ENCODE measurements at regions not wholly inside any gene's neighbourhood (a gene's known extent, or its start where the extent isn't known, plus 50 kb on each side); places are given as distances from the start of the nearest gene placed in this dataset.

DNA sequence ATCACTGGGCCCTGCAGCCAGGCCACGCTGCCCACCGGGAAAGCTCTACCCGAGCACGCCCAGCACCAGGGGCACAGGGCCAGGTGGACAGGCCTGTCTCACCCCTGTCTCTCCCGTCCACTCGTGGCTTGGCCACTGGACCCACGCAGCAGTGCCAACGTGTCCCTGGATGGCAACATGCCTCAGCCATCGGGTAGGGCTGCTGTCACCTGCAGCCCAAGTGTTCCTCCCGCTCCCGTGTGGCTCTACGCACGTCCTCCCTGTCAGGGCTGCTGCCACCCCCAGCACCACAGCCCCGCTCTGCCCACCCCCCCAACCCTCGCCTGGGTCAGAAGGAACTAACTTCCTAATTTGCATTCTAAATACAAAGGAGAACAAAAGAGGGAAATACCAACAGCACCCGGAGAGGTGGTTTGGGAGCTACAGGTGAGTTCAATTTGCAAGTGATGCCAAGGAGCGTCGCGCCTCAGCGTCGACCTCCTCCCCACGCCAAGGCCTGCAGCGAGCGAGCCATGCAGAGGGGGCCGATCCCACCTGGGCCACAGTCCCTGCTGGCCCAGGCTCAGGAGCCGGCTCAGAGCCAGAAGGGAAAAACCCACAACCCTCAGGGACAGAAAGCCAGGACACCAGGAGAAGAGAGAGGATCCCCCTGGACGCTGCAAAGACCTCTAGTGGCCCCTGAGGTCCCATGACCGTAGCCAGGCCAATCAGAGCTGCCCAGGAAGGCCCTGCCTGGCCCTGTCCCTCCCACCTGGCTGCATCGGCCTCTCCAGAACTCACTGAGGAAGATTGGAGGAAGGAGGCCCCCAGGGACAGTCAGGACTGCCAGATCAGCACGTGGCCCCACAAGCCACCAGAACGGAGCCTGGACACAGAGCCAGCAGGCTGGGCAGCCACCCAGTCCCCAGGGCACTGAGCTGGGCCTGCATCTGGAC lies 128.4 kb upstream of the SPACA7 start:
- no peak for FAIRE-seq

DNA sequence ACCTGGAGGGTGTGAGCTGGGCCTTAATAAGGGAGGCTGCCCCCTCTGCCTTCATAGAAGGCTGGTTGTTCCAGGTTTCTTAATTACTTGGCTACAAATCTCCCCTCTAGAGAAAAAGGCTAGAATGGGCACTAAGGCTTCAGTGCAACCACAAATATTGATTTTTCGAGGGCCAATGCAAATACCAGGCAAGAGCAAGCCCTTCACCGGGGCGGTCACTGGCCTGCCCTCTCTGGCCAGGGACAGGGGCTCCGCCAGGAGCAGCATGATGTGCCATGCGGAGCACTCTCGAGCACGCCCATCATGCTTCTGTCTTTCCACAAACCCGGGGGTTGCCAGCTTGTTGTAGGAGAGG lies 127.8 kb upstream of the SPACA7 start:
- FAIRE-seq, result no peak

DNA sequence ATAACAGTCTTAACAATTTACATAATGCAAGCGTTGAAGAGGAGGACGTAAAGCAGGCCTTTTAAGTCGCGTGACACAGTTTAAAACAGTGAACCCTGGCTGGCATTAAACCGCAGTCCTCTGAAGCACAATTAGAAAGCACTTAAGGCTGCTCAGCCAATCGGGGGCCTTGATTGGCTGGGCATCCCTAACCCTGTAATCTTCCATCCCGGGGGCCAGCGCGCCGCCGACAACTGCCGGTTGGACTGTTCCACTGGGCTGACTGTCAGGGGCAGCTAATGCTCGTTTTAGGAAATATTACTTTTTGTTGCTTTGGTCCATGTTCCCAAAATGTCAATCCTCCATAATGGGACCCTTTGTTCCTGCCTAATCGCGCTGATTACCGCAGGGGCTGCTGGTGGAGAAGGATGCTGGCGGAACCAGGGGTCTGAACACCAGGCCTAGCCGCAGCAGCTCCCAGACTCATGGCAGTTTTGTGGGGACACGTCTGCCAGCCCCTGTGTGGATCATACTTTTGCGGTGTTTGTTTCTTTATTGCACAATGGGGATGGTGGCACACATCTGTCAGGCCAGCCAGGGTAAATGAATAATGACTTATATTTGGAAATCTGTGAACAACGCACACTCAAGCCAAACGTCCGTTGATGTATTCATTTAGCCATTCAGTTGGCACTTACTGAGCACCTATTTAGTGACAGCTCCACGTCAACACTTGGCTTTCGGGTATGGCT lies 127.1 kb upstream of the SPACA7 start:
- no peak for FAIRE-seq

DNA sequence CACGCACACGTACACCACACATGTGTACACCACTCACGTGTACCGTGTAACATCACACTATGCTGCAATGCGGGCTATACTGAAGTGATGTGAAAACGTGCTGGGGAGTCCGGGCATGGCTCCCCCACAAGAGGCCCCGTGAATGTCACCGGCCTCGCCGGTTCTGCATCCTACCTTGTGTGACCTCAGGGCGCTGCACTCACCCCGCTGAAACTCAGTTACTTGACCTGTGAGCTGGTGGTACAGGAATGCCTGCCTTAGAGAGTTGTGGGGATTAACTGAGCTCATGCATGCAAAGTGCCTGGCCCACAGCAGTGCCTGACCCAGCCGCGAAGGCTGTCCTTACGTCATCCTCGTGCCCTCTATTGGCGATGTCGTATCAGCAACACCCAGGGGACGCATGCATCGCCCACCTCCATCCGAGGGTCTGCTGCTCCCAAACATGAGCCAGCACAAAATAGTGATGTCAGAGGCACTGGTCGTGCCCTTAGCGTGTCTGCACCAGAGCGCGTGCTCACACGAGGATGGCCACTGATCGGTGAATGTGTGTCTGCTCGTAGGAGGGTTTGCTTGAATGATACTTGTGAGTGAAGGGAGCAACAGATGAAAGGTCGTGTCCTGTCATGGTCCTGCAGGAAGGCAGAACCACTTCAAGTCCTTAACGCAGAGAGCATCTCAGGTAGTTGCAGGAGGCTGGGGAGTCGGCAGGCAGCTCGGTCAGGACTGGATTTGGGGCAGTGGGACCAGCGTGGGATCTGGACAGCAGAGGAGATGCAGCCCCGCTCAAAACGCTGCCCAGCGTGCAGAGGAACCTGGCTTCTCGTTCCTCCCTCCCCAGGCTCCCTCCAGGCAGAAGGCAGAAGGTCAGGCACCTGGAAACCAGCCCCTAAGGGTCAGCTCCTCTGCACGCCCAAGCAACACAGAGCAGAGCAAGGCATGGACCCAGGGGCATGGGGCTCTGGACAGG lies 126.2 kb upstream of the SPACA7 start:
- no peak for FAIRE-seq

DNA sequence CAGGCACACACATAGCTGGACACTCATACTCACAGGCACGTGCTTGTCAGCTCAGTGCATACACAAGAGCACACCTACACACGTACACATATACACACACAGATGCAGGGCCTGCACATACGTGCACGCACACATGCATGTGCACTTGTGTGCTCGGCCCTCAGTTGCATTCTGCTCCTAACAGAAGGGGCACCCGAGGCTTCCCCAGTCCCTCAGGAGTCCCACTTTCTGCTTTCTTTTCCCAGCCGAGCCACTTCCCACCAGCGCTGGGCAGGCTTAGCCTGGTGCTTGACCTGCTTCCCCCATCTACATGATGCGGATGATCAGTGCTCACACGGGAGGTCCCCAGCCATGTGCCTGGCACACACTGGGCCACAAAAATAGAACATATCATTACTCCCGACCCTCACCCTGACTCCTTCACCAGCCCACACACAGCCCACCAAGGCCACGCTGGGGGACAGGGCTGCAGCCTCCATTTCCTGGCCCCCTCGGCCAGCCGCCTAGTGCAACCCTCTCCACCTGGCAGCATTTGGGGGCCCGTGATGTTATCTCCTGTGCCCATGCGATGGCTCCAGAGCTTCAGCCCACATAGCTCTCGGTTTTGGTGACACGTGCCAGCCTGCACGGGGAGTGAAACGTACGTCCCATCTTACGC lies 125.2 kb upstream of the SPACA7 start:
- FAIRE-seq, result no peak

DNA sequence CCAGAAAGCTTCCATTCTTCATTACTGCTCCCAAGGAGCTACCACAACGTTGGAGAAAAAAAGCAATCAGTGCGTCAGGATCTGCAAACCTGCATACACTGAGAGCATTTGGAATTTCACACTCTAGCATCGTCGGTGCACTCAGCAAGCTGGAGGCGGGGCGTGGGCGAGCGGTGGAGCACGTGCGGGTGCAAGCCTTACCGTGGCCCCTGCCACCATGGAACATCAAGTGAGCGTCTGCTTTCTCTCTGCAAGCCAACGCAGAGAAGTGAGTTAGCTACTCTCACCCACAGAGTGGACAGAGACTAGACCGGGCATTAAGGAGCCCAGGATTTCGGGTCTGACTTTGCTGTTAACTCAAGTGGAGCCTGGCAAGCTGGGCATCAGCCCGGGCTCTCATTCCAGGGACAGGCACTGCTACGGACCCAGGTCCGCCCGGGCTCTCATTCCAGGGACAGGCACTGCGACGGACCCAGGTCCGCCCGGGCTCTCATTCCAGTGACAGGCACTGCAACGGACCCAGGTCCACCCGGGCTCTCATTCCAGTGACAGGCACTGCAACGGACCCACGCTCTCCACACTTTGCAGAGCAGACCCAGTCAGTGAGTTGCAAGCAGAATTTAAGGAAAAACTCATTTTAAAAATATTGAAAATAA lies 124.1 kb upstream of the SPACA7 start:
- FAIRE-seq, result no peak

DNA sequence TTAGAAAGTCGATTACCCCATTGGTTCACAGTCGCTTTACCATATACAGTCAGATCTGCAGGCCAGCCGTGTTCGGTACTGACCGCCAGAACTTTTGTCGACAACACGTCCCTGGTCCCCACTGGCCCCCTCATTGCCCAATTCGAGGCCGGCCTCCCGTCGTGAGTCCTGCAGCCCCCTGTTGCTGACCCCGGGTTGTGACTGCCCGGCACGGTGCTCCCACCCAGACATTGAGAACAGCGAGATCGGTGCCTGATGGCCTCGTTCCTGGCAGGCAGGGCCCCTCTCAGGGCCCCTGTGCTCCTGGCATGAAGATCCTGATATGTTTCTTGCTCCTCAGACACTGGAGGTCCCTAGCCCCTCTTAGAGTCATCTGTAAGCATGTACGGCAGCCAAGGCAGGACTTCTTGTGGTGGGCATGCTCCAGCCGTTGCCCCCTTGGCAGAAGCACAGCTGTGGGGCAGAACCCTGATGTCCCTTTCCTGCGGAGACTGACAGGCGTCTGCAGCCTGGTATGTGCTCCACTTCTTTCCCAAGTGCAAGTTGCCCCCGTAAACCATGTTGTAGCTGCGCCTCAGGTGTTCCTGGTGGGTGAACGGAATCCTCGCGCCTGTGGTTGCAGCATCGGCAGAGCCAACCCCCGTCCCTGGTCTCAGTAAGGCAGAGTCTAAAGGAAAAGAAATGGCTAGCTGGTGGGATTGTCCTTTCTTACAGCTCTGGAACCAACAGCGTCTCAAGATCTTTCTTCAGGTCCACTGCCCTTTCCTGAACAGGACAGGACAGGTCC lies 123.2 kb upstream of the SPACA7 start:
- no peak for FAIRE-seq

DNA sequence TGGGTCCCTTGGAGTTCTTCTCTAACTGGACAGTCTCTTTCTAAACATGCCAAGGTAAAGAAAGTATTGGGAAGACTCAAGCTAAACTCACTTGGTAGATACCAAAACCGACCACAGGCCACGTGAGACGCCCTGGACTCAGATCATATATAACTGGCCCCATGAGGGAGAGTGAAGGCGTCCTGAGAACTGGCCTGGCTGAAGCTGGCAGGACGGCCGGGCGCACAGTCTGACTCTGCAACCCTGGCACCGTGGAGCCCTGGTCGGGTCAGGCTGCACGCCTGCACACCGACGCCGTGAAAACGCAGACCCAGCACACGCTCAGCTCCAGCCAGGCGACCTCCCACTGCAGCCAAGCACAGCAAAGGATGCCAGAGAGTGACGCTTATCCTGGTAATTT lies 122.5 kb upstream of the SPACA7 start:
- no peak for FAIRE-seq

DNA sequence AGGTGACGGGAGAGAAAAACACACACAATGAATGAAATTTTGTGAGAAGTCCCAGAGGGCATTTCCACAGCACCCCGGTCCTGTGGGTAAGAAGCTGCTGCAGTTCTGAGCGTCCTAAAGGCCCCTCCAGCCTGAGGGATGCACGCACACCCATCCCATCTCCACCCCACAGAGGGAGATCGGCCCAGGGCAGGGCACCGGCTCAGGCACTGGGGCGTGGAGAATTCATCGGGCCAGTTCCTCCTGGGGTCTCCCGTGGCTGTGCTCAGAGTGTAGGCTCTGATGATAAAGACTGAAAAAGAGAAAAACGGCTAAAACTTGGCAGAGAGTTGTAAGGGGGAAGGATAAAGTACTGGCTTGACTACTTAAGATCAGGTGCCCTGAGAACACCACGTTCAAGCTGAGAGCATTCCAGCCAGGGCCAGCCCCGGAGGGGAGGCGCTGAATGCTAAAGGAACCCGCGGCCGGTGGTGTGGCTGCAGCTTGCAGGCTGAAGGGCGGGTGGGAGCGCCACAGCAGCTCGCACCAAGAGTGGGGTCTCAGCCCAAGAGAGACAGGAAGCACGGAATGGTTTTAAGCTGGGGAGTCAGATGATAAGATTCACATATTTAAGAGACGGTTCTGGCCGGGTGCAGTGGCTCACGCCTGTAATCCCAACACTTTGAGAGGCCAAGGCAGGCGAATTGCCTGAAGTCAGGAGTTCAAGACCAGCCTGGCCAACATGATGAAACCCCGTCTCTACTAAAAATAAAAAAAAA lies 121.9 kb upstream of the SPACA7 start:
- no peak for FAIRE-seq

DNA sequence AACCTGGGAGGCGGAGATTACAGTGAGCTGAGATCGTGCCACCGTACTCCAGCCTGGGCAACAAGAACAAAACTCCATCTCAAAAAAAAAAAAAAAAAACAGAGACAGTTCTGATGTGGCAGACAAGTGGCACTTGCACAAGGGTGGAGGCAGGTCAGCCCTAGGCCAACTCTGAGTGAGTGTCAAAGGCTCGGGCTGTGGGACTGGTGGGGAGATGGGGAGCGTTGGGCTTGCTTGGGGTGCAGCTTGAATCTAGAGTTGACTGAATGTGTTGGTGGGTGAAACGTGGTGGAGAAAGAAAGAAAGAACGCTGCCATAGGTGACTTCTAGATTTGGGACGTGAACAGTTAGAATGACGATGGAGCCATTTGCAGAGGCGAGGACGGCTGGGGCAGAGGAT lies 121.3 kb upstream of the SPACA7 start:
- no peak for FAIRE-seq

DNA sequence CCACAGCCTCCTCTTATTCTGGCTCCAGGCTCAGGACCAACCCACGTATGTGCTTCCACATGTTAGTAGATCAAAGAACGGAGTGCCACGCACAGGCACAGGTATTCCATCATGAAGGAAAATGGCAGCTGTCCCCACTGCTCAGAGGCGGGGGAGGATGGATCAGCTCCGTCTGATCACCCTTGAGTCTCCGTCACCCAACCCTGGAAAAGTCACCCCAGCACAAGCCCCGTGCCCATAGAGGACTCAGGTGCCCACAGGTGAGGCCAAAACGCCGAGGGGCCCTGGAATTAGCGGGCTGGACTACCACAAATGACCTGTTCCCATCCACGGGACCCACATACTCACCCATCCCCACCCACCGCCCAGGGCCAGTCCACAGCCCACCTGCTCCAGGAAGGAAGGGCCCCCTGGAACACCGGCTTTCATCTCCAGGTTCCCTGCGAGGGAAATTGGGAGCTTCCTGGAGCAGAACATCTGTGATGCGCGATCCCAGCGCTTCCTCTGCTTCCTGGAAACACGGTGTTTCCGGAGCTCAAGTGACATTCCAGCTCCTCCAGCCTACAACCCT lies 120.5 kb upstream of the SPACA7 start:
- FAIRE-seq, result no peak

DNA sequence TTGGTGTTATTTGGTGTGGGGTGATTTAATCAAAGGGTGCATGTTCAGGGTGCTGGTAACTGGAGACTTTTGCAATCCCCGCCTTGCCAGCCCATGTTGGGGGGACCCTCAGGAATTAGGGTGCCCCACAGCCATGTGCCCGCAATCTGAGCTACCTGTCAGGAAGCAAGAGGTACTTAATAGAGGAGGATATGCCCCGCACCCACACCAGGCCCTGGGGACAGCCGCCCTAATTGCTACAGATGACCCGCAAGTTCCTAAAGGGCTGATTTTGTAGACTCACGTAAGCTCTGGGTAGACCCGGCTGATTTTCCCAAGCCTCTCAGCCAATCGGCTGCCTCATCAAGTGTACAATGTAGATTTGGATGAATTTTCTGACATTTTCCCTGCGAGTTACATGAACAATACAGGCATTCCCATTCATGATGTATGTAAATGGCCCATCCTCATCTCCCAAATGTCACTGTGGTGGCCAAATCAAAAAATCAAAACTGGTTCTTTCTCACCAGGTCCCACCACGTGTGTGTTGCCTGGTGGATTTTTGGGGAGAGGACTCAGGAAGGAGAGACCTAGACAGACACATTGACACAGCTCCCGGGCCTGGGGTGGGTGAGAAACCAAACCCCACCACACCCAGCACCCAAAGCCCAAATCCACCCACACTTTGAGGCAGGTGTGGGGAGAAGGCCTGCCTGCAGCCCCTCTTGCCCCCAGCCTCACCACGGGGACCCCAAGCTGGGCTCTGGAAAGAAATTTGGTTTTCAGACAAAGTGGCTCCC lies 119.2 kb upstream of the SPACA7 start:
- FAIRE-seq, result no peak

DNA sequence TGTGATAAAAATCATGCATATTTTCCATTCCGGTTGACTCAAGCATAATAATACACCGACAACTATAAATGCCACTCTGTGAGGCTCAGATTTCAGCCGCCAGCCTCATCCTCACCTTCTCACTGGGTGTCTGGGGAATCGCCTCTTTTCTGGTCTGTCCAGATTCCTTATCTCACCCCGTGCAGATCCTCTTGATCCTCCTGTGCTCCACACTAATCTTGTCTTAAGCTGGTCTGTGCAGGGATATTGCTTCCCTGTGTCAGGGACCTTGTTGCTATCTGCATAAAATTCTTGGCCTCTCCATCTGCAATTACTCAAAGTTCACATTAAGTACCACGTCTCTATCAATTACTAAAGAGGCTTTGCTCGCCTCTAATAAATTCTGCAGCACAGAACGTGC lies 116.6 kb upstream of the SPACA7 start:
- no peak for FAIRE-seq

DNA sequence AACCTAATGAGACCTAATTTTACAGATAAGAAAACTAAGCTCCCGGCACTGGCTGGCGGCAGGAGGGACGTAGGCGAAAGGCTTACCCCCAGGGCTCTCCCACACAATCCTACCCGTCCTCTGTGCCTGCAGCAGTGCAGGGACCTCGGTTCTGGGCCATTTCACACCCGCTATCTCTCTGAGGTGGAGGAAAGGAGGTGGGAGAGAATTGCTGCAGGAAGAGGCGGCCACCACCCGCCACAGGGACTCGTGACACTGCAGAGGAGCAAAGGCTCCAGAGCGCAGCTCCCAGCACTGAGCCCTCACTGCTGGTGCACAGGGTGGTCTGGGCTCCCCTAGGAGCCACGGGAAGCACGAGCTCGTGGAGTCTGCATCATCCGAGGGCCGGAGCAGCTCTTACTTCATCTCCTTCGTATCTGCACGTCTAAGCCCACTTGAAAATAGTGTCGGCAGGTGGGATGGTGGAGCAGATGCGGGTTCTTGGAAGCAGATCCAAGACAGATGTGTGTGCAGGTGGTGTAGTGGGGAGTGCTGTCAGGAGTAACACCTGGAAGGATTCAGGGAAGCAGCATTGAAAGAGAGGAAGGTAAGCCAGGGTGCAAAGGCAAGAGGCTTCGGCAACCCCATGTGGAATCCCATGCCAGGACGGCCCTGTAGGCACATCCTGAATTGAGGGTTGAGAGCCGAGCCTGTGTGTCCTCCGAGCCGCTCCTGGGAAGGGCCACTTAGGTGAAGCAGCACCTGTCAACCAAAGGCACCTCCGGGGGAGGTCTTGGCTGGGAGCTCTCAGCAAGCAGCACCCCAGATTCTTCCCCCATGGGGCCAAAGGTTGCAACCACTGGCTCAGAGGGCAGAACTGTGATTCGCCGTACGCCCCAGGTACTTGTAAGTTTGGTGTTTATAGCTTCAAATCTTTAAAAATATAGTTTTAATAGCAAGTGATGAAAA lies 115.8 kb upstream of the SPACA7 start:
- no peak for FAIRE-seq

DNA sequence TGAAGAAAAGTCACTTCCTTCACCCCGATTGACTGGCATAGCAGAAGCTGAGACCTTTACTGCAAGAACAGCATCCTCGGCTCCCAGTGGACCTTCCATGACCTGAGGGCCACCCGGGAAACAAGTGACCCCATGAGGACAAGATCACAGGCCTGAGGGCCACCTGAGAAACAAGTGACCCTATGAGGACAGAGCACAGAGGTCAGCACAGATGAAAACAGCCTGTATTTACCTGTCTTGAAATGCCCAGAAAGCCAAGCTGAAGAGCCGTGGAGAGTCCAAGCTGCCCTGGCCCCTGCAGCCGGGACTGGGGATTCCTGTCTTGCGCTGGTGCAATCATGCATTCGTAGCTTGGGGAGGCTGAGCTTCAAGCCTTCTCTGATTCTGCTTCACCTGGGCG lies 114.2 kb upstream of the SPACA7 start:
- no peak for FAIRE-seq

DNA sequence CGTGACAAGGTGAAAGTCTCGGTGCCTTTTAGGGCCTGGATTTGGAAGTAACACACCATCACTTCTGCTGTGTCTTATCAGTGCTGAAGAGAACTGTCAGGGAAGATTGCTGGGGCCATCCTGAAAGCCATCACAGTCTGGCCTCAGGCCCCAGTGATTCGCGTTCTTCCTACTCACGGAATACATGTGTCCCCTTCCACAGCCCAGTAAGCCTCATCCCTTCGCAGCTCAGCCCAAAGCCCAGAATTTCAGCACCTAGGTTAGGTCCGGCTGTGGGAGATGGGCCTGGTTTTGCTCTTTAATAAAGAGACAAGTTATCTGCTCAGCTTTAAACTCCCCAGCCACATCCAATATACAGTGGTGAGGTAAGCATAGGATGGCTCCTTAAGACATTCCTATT lies 113.0 kb upstream of the SPACA7 start:
- FAIRE-seq, result no peak

DNA sequence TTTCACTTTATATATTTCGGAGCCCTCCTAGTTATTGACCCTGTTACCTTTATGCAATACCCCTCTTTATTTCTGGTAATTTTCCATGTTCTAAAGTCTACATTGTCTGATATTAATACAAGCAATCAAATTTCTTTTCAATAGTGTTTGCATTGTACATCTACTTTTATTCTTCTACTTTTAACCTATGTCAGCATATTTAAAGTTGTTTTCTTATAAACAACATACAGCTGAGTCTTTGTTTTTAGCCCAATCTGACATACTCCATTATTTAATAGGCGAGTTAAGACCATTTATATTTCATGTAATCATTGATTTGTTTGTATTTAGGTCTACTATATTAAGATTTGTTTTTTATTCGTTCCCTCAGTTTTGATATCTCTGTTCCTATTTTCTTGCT lies 108.5 kb upstream of the SPACA7 start:
- no peak for FAIRE-seq

DNA sequence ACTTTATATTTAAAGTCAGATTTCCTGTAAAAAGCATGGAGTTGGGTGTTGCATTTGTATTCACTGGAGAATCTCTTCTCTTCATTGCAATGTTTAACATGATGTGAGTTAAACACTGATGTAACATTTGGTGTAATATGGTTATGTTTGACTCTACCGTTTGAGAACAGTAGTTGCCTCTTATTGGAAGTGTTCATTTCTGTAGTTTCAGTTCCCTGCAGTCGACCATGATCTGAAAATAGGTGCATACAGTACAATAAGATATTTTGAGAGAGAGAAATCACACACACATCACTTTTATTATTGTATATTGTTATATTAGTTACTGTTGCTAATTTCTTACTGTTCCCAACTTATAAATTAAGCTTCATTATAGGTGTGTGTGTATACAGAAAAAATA lies 105.2 kb upstream of the SPACA7 start:
- FAIRE-seq, result no peak

Measured in endometrium (tissue), 2 donors.